IMR-90 (cell line): ENCODE measurements at regions not wholly inside any gene's neighbourhood (a gene's known extent, or its start where the extent isn't known, plus 50 kb on each side); places are given as distances from the start of the nearest gene placed in this dataset.

Source experiments
- ATAC-seq: fragments of 200-7000 bp; cut with Tn5 transposase; 2 replicates; pipeline ENCODE4 v1.9.1; 2020; ENCODE audit warnings: low read depth, mild to moderate bottlenecking, moderate library complexity
- BruUV-seq: library from RNA; stranded (reverse); fragments of 400-500 nt; replicated peaks from 2 replicates; lab custom pipeline; 2021; lab: Mats Ljungman, UMichigan
- CTCF ChIA-PET: fragments of 300-600 bp; formaldehyde crosslinking; extraction: SDS; loops from one replicate; lab custom pipeline; 2021; ENCODE audit warnings: antibody characterized with exemption; lab: Yijun Ruan, JAX
- POLR2A ChIA-PET: fragments of 300-600 bp; sonication (Branson Sonifier 250); formaldehyde crosslinking; loops from one replicate; lab custom pipeline; 2022; ENCODE audit warnings: antibody characterized with exemption; ENCODE audit not compliant: unreplicated experiment; lab: Charles Lee
- DNase-seq: peaks from one replicate; pipeline ENCODE4 v3.0.0; 2013
- H2AFZ ChIP-seq: replicated peaks from 2 replicates; pipeline ENCODE3; 2013; ENCODE audit warnings: low read length, mild to moderate bottlenecking; ENCODE audit not compliant: poor library complexity
- H2AK5ac ChIP-seq: 2 replicates; pipeline ENCODE4 v1.6.1; 2013; ENCODE audit warnings: low read depth, low read length, inconsistent platforms
- H2AK9ac ChIP-seq: replicated peaks from 2 replicates; pipeline ENCODE3; 2013; ENCODE audit warnings: mild to moderate bottlenecking, low read depth, low read length, moderate library complexity; ENCODE audit not compliant: poor library complexity
- H2BK120ac ChIP-seq: 2 replicates; pipeline ENCODE4 v1.6.1; 2013; ENCODE audit warnings: low read depth, low read length, inconsistent platforms
- H2BK15ac ChIP-seq: 3 replicates; pipeline ENCODE4 v1.6.1; 2013; ENCODE audit warnings: low read depth, low read length, inconsistent platforms
- H2BK20ac ChIP-seq: 2 replicates; pipeline ENCODE4 v1.6.1; 2013; ENCODE audit warnings: low read depth, mild to moderate bottlenecking, inconsistent platforms, low read length, moderate library complexity
- H2BK5ac ChIP-seq: 2 replicates; pipeline ENCODE4 v1.6.1; 2013; ENCODE audit warnings: mild to moderate bottlenecking, low read depth, low read length, inconsistent platforms; ENCODE audit not compliant: poor library complexity, severe bottlenecking
- H3K14ac ChIP-seq: replicated peaks from 2 replicates; pipeline ENCODE4 v1.6.1; 2013; ENCODE audit warnings: low read depth, low read length, inconsistent platforms
- H3K18ac ChIP-seq: 2 replicates; pipeline ENCODE4 v1.6.1; 2013; ENCODE audit warnings: low read depth, low read length, control low read depth
- H3K23ac ChIP-seq: 2 replicates; pipeline ENCODE4 v1.6.1; 2013; ENCODE audit warnings: low read depth, low read length, inconsistent platforms
- H3K27ac ChIP-seq: 2 replicates; pipeline ENCODE4 v1.5.1; 2013; ENCODE audit warnings: mild to moderate bottlenecking, control low read depth, low read length; ENCODE audit not compliant: insufficient read depth
- H3K27me3 ChIP-seq: 2 replicates; pipeline ENCODE4 v1.6.1; 2013; ENCODE audit warnings: low read length; ENCODE audit not compliant: control insufficient read depth, insufficient read depth
- H3K36me3 ChIP-seq: 2 replicates; pipeline ENCODE4 v1.6.1; 2013; ENCODE audit warnings: low read length, mixed read lengths; ENCODE audit not compliant: control insufficient read depth, insufficient read depth
- H3K4ac ChIP-seq: 2 replicates; pipeline ENCODE4 v1.6.1; 2013; ENCODE audit warnings: low read depth, low read length, inconsistent platforms
- H3K4me1 ChIP-seq: 2 replicates; pipeline ENCODE4 v1.6.1; 2013; ENCODE audit warnings: low read length, mixed read lengths; ENCODE audit not compliant: control insufficient read depth, insufficient read depth
- H3K4me2 ChIP-seq: 2 replicates; pipeline ENCODE4 v1.6.1; 2013; ENCODE audit warnings: low read depth, mild to moderate bottlenecking, control low read depth, low read length, moderate library complexity
- H3K4me3 ChIP-seq: 2 replicates; pipeline ENCODE4 v1.5.1; 2013; ENCODE audit warnings: low read depth, mild to moderate bottlenecking, control low read depth, low read length, moderate library complexity; ENCODE audit not compliant: insufficient read depth
- H3K56ac ChIP-seq: 2 replicates; pipeline ENCODE4 v1.6.1; 2013; ENCODE audit warnings: low read length, inconsistent platforms; ENCODE audit not compliant: insufficient read depth; ENCODE audit errors: extremely low read depth
- H3K79me1 ChIP-seq, 2 experiments: 2 replicates each; pipeline ENCODE4 v1.6.1; 2013; ENCODE audit warnings: low read length in 2 of 2, inconsistent platforms in 1 of 2, low read depth in 1 of 2
- H3K9ac ChIP-seq: 2 replicates; pipeline ENCODE4 v1.6.1; 2013; ENCODE audit warnings: low read depth, low read length, control low read depth
- H3K9me1 ChIP-seq: 2 replicates; pipeline ENCODE4 v1.6.1; 2013; ENCODE audit warnings: low read length, inconsistent platforms; ENCODE audit not compliant: insufficient read depth
- H3K9me3 ChIP-seq: 2 replicates; pipeline ENCODE4 v1.6.1; 2013; ENCODE audit warnings: low read length; ENCODE audit not compliant: control insufficient read depth, insufficient read depth
- H4K20me1 ChIP-seq: 2 replicates; pipeline ENCODE4 v1.6.1; 2013; ENCODE audit warnings: low read length, inconsistent platforms; ENCODE audit not compliant: insufficient read depth
- H4K5ac ChIP-seq: 2 replicates; pipeline ENCODE4 v1.6.1; 2013; ENCODE audit warnings: mild to moderate bottlenecking, low read depth, low read length, control low read depth
- H4K8ac ChIP-seq, 2 experiments: 2 replicates each; pipeline ENCODE4 v1.6.1; 2013; ENCODE audit warnings: low read depth in 2 of 2, low read length in 2 of 2, control low read depth in 1 of 2, inconsistent platforms in 1 of 2
- H4K91ac ChIP-seq: 2 replicates; pipeline ENCODE4 v1.6.1; 2013; ENCODE audit warnings: low read depth, low read length, inconsistent platforms; ENCODE audit not compliant: insufficient read depth
- BHLHE40 ChIP-seq: fragments of 150-350 bp; IDR thresholded peaks from 2 replicates; pipeline ENCODE4 v1.6.1; 2016; ENCODE audit warnings: mild to moderate bottlenecking, low read depth, low read length
- CEBPB ChIP-seq: IDR thresholded peaks from 2 replicates; pipeline ENCODE4 v1.6.1; 2012; ENCODE audit warnings: low read depth, low read length, improper control_type of control experiment
- CHD1 ChIP-seq: IDR thresholded peaks from 2 replicates; pipeline ENCODE4 v1.6.1; 2012; ENCODE audit warnings: low read depth, low read length, improper control_type of control experiment
- CTCF ChIP-seq: conservative IDR thresholded peaks from 2 replicates; pipeline ENCODE4 v1.5.1; 2012; ENCODE audit warnings: mild to moderate bottlenecking, low read depth, low read length, improper control_type of control experiment
- FOS ChIP-seq: fragments of 150-350 bp; IDR thresholded peaks from 2 replicates; pipeline ENCODE4 v1.6.1; 2016; ENCODE audit warnings: low read depth, low read length
- MAFK ChIP-seq: IDR thresholded peaks from 2 replicates; pipeline ENCODE4 v1.6.1; 2012; ENCODE audit warnings: low read depth, low read length, improper control_type of control experiment
- MAZ ChIP-seq: IDR thresholded peaks from 2 replicates; pipeline ENCODE4 v1.6.1; 2012; ENCODE audit warnings: low read depth, mild to moderate bottlenecking, low read length, improper control_type of control experiment, moderate library complexity, borderline replicate concordance
- MXI1 ChIP-seq: IDR thresholded peaks from 2 replicates; pipeline ENCODE4 v1.6.1; 2012; ENCODE audit warnings: low read depth, mild to moderate bottlenecking, low read length, moderate library complexity, borderline replicate concordance
- NFE2L2 ChIP-seq: fragments of 150-350 bp; IDR thresholded peaks from 2 replicates; pipeline ENCODE4 v1.6.1; 2016; ENCODE audit warnings: low read depth, mild to moderate bottlenecking, low read length
- POLR2A ChIP-seq: IDR thresholded peaks from 2 replicates; pipeline ENCODE4 v1.6.1; 2012; ENCODE audit warnings: mild to moderate bottlenecking, low read depth, low read length
- RAD21 ChIP-seq: IDR thresholded peaks from 2 replicates; pipeline ENCODE4 v1.6.1; 2012; ENCODE audit warnings: low read length, improper control_type of control experiment
- RCOR1 ChIP-seq: IDR thresholded peaks from 2 replicates; pipeline ENCODE4 v1.6.1; 2012; ENCODE audit warnings: mild to moderate bottlenecking, low read length, improper control_type of control experiment; ENCODE audit not compliant: insufficient replicate concordance
- RFX5 ChIP-seq: IDR thresholded peaks from 2 replicates; pipeline ENCODE4 v1.8.0; 2012; ENCODE audit warnings: low read depth, mild to moderate bottlenecking, low read length, moderate library complexity
- SMC3 ChIP-seq: fragments of 150-350 bp; IDR thresholded peaks from 2 replicates; pipeline ENCODE4 v1.6.1; 2016; ENCODE audit warnings: low read depth, mild to moderate bottlenecking, antibody characterized with exemption, low read length, moderate library complexity
- WGBS, 2 experiments: methylation state at CpG; one replicate each; pipeline versions ENCODE4 v1.1.5 to v1.1.7; 2013; ENCODE audit warnings: missing lambda C conversion rate in 2 of 2; ENCODE audit not compliant: insufficient read length in 1 of 2; ENCODE audit errors: extremely low coverage in 2 of 2; 5-methylcytosine and 5-hydroxymethylcytosine counted together
- dilution Hi-C: fragments of 300-500 bp; cut with HindIII; formaldehyde crosslinking; loops from one replicate; pipeline ENCODE4 v1.14.3; 2018; ENCODE audit warnings: low sequenced_read_pairs; ENCODE audit not compliant: unreplicated experiment
- in situ Hi-C: fragments of 300-500 bp; cut with MboI; formaldehyde crosslinking; loops from 3 replicates; pipeline ENCODE4 v1.14.3; 2019; ENCODE audit warnings: low sequenced_read_pairs, inconsistent platforms, mixed read lengths
- intact Hi-C: fragments of 100-400 bp; cut with micrococcal nuclease; formaldehyde crosslinking; loops from 2 replicates; pipeline ENCODE4 v1.10.0; 2022
- TF ChIP-seq, protein P1 (sequence below): fragments of 150-350 bp; IDR thresholded peaks from 2 replicates; pipeline ENCODE4 v1.6.1; 2017; ENCODE audit warnings: mild to moderate bottlenecking, antibody characterized with exemption, low read length, low read depth
- TF ChIP-seq, protein P2 (sequence below): fragments of 150-350 bp; IDR thresholded peaks from 2 replicates; pipeline ENCODE4 v1.6.1; 2016; ENCODE audit warnings: low read depth, mild to moderate bottlenecking, low read length, moderate library complexity, borderline replicate concordance

DNA sequence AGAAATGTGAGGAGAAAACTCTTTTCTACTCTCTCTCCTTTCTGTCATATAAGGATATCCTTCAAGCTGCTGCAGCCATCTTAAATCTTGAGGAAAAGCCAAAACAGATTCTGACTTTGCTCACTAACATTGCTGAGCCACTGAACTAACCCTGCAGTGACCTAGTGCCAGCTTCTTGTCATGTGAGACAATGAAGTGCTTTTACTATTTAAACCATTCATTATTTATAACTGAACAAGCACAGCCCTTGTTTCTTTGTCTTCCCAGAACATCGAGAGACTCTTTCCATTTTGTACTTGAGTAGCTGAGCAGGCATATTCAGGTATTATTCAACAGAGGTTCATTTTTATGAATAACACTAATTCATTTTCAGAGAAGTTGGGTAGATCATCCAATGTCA is 455.0 kb upstream of the TMPO start:
- in situ Hi-C loops (no loop called here), dilution Hi-C loops (no loop called here), intact Hi-C loops (no loop called here)
- no peak overlapping the region for H3K18ac ChIP-seq
- H2BK20ac ChIP-seq: no peak overlapping the region
- H3K4me1 ChIP-seq: no peaks in the 10 kb centered on the region
- H4K20me1 ChIP-seq: no peaks in the 10 kb centered on the region
- H3K56ac ChIP-seq: no peak overlapping the region
- H4K8ac ChIP-seq: no peak overlapping the region
- no peak overlapping the region for H2AFZ ChIP-seq
- no peaks in the 10 kb centered on the region for H3K9me1 ChIP-seq
- no peaks in the 10 kb centered on the region for H3K79me1 ChIP-seq
- no peak overlapping the region for H3K4me2 ChIP-seq
- H3K9ac ChIP-seq: no peak overlapping the region
- no peak overlapping the region for H3K14ac ChIP-seq
- no peak overlapping the region for H3K4ac ChIP-seq
- no peak overlapping the region for H3K23ac ChIP-seq
- H2BK120ac ChIP-seq: no peak overlapping the region
- ATAC-seq (no peak), DNase-seq (no peak)
- H3K27me3 ChIP-seq: no peaks in the 10 kb centered on the region
- H3K36me3 ChIP-seq: no peaks in the 10 kb centered on the region
- ChIA-PET POLR2A (no interaction called here), CTCF (no interaction called here)
- no peak overlapping the region for H3K27ac ChIP-seq
- H3K4me3 ChIP-seq: no peak overlapping the region
- H2AK9ac ChIP-seq: no peak overlapping the region
- no CpG with 5 or more reads among the region's 1 CpG for WGBS, 2 experiments
- no peak overlapping the region for H2AK5ac ChIP-seq
- H4K5ac ChIP-seq: no peak overlapping the region
- H2BK5ac ChIP-seq: no peak overlapping the region
- no peak overlapping the region for H4K91ac ChIP-seq
- BruUV-seq: no TSS peak
- H3K9me3 ChIP-seq: peaks cover 6% of the 10 kb centered on the region; the same call in 1 of the 2 replicates
- TF ChIP-seq CHD1 (no peak), MXI1 (no peak), MAZ (no peak), RCOR1 (no peak), CEBPB (no peak), POLR2A (no peak), CTCF (no peak), RFX5 (no peak), FOS (no peak), NFE2L2 (no peak), SMC3 (no peak), BHLHE40 (no peak), MAFK (no peak), RAD21 (no peak)
- TF ChIP-seq, protein P1, sequence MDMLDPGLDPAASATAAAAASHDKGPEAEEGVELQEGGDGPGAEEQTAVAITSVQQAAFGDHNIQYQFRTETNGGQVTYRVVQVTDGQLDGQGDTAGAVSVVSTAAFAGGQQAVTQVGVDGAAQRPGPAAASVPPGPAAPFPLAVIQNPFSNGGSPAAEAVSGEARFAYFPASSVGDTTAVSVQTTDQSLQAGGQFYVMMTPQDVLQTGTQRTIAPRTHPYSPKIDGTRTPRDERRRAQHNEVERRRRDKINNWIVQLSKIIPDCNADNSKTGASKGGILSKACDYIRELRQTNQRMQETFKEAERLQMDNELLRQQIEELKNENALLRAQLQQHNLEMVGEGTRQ: no peak
- TF ChIP-seq, protein P2, sequence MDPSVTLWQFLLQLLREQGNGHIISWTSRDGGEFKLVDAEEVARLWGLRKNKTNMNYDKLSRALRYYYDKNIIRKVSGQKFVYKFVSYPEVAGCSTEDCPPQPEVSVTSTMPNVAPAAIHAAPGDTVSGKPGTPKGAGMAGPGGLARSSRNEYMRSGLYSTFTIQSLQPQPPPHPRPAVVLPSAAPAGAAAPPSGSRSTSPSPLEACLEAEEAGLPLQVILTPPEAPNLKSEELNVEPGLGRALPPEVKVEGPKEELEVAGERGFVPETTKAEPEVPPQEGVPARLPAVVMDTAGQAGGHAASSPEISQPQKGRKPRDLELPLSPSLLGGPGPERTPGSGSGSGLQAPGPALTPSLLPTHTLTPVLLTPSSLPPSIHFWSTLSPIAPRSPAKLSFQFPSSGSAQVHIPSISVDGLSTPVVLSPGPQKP: no peak
- H2BK15ac ChIP-seq: no peak overlapping the region
